ENCODE measurements at regions not wholly inside any gene's neighbourhood (a gene's known extent, or its start where the extent isn't known, plus 50 kb on each side); places are given as distances from the start of the nearest gene placed in this dataset.
A peak's percentile ranks its signal among the peaks of the same experiment; 100 is the strongest.
"Not testable (repeated sequence)": the region's sequence is repeated elsewhere in the genome, so short reads cannot be mapped to it uniquely, and the experiment has no call there.

- not testable (repeated sequence) for ATAC-seq; DNase-seq (ENCODE audit: low spot score)
Observed at GRCh38 chr1:125064029-125064428, 3879.3 kb downstream of the SRGAP2C start.

- no peak for ATAC-seq
- DNase-seq (ENCODE audit: low spot score) = peak; percentile 35
Observed at GRCh38 chr1:125064481-125064880, 3879.7 kb downstream of the SRGAP2C start.

DNA sequence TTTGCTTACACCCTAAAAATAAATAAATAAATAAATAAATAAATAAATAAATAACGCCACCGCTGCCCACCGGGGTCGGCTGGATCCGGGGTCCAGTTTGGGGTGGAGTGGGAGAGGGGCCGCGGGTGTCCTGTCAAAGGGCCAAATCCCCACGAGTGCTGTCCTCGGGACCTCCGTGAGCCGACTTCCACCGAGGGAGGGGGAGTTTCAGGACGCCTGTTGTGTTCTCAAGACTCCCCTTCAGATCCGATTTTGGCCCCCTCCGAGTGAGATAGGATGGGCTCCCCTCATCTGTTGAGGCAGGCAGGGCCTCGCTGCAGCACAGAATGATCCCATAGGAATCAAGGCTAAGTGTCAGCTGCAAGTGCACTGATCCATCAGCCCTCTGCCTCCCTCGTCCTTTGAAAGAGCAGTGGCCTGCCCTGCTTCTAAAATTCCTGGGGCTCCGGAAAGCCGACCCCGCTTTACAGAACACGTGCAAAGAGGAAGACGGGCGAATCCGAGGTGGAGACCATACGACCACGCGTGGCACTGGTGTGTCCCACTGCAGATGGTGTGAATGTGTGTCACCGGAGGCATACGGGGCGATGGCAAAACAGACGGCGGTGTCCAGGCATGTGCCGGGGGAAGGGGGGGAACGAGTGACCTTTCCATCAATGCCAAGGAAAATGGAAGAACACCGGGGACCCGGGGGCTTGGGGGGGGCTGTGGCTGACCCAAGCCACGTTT is 3880.5 kb downstream of the SRGAP2C start:
- DNase-seq (ENCODE audit: low spot score) (peak; percentile 33), ATAC-seq (no peak)

GRCh38 chr1:125065821-125066180 is 3881.0 kb downstream of the SRGAP2C start:
- ATAC-seq (no peak), DNase-seq (ENCODE audit: low spot score) (no peak)

DNA sequence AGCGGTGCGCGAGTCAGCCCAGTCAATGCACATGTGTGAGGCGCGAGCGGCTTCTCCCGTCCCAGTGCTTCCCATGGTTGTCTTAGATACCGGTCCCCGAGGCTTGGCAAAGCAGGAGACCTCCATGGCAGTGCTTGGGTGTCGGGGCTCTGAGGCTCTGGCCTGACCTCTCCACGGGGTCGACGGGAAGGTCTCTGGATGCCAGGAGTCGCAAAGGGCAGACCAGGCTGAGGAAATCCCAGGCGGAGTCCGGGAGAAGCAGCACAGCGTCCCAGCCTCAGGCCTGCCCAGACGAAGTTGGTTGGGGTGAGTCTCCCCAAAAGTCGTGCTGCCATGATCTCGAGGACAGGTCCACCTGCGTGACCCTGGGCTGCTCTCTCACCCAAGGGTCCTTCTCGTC is 3881.6 kb downstream of the SRGAP2C start:
- no peak for ATAC-seq
- no peak for DNase-seq (ENCODE audit: low spot score)

- not testable (repeated sequence) for ATAC-seq; DNase-seq (ENCODE audit: low spot score)
Observed at GRCh38 chr1:125066849-125067248, 3882.1 kb downstream of the SRGAP2C start.

DNA sequence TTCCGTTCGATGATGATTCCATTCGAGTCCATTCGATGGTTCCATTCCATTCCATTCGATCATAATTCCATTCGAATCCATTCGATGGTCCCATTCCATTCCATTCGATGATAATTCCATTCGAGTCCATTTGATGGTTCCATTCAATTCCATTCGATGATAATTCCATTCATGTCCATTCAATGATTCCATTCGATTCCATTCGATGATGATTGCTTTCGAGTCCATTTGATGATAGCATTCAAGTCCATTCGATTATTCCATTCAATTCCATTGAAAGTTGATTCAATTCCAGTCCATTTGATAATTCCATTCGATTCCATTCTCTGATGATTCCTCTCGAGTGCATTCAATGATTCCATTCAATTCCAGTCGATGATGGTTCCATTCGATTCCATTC is 3895.3 kb downstream of the SRGAP2C start:
- ATAC-seq (no peak), DNase-seq (ENCODE audit: low spot score) (no peak)

DNA sequence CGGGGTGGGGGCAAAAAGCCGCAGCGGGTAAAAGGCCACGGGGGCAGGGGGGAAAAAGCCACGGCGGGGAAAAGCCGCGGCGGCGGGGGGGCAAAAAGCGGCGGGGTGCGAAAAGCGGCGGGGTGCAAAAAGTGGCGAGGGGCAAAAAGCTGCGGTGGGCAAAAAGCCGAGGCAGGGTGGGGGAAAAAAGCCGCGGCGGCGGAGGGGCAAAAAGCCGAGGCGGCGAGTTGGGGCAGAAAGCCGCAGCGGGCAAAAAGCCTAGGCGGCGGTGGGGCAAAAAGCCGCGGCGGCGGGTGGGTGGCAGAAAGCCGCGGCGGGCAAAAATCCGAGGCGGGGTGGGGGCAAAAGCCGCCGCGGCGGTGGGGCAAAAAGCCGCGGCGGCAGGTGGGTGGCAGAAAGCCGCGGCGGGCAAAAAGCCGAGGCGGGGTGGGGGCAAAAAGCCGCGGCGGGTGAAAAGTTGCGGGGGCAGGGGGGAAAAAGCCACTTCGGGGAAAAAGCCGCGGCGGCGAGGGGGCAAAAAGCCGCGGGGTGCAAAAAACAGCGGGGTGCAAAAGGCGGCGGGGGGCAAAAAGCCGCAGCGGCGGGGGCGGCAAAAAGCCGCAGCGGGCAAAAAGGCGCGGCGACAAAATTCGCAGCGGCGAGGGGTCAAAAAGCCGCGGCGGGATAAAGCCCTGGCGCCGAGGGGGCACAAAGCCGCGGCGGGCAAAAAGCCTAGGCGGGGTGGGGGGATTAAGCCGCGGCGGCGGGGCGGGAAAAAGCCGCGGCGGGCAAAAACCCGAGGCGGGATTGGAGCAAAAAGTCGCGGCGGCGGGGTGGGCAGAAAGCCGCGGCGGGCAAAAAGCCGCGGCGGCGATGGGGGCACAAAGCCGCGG is 3901.2 kb downstream of the SRGAP2C start:
- DNase-seq (ENCODE audit: low spot score) (no peak), ATAC-seq (no peak)

- ATAC-seq = no peak
- DNase-seq (ENCODE audit: low spot score) = no peak
Observed at GRCh38 chr1:125086611-125087010, 3901.8 kb downstream of the SRGAP2C start.

DNA sequence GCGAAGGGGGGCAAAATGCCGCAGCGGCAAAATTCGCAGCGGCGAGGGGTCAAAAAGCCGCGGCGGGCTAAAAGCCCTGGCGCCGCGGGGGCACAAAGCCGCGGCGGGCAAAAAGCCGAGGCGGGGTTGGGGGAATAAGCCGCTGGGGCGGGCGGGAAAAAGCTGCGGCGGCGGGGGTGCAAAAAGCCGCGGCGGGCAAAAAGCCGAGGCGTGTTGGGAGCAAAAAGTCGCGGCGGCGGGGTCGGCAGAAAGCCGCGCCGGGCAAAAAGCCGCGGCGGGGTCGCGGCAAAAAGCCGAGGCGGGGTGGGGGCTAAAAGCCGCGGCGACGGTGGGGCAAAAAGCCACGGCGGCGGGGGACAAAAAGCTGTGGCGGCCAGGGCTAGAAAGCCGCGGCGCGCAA is 3902.5 kb downstream of the SRGAP2C start:
- DNase-seq (ENCODE audit: low spot score) (no peak), ATAC-seq (no peak)

DNA sequence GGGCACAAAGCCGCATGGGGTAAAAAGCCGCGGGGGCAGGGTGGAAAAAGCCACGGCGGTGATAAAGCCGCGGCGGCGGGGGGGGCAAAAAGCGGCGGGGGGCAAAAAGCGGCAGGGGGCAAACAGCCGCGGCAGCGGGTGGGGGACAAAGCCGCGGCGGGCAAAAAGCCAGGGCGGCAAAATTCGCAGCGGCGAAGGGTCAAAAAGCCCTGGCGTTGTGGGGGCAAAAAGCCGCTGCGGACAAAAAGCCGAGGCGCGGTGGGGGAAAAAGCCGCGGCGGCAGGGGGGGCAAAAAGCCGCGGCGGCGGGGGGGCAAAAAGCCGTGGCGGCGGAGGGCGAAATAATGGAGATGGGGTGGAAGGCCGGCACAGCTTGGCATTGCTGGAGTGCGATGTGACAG is 3902.9 kb downstream of the SRGAP2C start:
- no peak for DNase-seq (ENCODE audit: low spot score)
- ATAC-seq = no peak

DNA sequence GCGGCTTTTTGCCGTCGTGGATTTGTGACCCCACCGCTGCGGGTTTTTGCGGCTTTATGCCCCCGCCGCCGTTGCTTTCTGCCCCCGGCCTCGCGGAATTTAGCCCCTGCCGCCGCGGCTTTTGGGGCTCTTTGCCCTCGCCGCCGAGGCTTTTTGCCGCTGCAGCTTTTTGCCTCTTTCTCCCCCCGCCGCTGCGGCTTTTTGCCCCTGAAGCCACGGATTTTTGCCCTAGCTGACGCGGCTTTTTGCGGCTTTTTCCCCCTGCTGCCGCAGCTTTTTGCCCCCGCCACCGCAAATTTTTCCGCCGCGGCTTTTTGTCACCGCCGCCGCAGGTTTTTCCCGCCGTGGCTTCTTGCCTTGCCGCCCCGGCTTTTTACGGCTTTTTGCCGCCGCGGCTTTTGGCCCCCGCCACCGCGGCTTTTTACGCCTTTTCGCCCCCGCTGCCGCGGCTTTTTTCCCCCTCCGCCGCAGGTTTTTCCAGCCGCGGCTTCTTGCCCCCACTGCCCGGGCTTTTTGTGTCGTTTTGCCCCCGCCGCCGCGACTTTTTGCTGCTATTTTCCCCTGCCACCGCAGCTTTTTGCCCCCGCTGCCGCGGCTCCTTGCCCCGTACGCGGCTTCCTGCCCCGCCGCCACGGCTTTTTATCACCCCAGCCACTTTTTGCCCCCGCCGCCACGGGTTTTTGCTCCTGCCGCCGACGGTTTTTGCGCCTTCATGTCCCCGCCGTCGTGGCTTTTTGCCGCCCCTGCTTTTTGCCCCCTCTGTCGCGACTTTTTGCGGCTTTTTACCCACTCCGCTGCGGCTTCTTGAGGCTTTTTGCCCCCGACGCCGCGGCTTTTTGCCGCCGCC is 3933.6 kb downstream of the SRGAP2C start:
- ATAC-seq (no peak), DNase-seq (ENCODE audit: low spot score) (no peak)

- DNase-seq (ENCODE audit: low spot score) (no peak), ATAC-seq (no peak)
Observed at GRCh38 chr1:125119024-125119441, 3934.3 kb downstream of the SRGAP2C start.

DNA sequence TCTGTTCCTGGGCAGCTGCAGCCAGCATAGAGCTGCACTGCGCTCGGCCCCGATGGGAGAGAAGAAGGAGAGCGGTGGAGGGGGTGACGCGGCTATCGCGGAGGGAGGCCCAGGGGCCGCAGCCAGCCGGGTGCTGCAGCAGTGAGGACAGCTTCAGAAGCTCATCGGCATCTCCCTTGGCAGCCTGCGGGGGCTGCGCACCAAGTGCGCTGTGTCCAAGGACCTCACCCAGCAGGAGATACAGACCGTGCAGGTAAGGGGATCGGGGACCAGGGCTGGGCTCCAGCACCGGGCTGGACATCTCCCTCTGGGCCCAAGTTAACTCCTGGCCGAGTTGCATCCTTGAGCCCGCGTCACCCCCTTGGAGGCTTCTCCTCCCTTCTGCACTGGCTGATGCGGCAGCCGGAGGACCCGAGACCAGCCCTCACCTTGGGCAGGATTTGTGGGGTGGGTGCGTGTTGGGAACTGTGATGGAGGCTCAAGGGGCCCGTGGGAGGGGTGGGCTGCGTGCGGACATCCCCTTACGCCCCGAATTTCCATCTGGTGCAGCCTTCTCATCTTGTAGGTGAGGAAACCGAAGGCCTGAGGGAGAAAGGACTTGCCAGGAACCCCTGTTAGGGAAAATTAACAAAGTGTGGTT is 3934.9 kb downstream of the SRGAP2C start:
- DNase-seq (ENCODE audit: low spot score) = peak; percentile 37
- not testable (repeated sequence) for ATAC-seq

DNA sequence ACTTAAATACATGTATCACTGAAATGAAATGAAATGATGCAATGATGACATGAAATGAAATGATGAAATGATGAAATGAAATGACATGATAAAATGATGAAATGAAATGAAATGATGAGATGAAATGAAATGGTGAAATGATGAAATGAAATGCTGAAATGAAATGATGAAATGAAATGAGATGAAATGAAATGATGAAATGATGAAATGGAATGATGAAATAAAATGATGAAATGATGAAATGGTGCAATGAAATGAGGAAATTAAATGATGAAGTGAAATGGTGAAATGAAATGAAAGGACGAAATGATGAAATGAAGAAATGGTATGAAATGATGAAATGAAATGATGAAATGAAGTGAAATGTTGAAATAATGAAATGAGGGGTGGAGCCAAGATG is 3937.8 kb downstream of the SRGAP2C start:
- not testable (repeated sequence) for ATAC-seq; DNase-seq (ENCODE audit: low spot score)
